HG03575 (cell line): ENCODE measurements at regions not wholly inside any gene's neighbourhood (a gene's known extent, or its start where the extent isn't known, plus 50 kb on each side); places are given as distances from the start of the nearest gene placed in this dataset.
"Not testable (repeated sequence)": the region's sequence is repeated elsewhere in the genome, so short reads cannot be mapped to it uniquely, and the experiment has no call there.

Source experiments
- ATAC-seq: cut with Tn5 transposase; IDR thresholded peaks from one replicate; pipeline ENCODE4 v1.9.1; 2021; ENCODE audit not compliant: unreplicated experiment, insufficient number of reproducible peaks, low FRiP score; ENCODE audit errors: extremely low read depth

- ATAC-seq: no peak
These were observed 127.5 kb upstream of the SAMSN1 start for GRCh38 chr21:14673649-14674048.

- ATAC-seq: no peak
These were observed 126.4 kb upstream of the SAMSN1 start for GRCh38 chr21:14672466-14672865.

GRCh38 chr21:14670409-14670808 is 124.3 kb upstream of the SAMSN1 start:
- ATAC-seq: no peak

GRCh38 chr21:14669092-14669491 is 123.0 kb upstream of the SAMSN1 start:
- not testable (repeated sequence) for ATAC-seq

GRCh38 chr21:14657241-14658008 is 111.3 kb upstream of the SAMSN1 start:
- ATAC-seq: no peak

- ATAC-seq: no peak
These were observed 100.8 kb upstream of the SAMSN1 start for GRCh38 chr21:14646893-14647292.

- ATAC-seq: no peak
These were observed 99.6 kb upstream of the SAMSN1 start for GRCh38 chr21:14645702-14646101.

GRCh38 chr21:14632359-14632758 is 86.2 kb upstream of the SAMSN1 start:
- ATAC-seq: no peak

- ATAC-seq: no peak
These were observed 84.5 kb upstream of the SAMSN1 start for GRCh38 chr21:14630556-14631069.

- ATAC-seq: no peak
These were observed 83.3 kb upstream of the SAMSN1 start for GRCh38 chr21:14629461-14629860.

- ATAC-seq: not testable (repeated sequence)
These were observed 77.0 kb upstream of the SAMSN1 start for GRCh38 chr21:14623079-14623478.

- no peak for ATAC-seq
These were observed 74.0 kb upstream of the SAMSN1 start for GRCh38 chr21:14620152-14620551.

- no peak for ATAC-seq
These were observed 71.8 kb upstream of the SAMSN1 start for GRCh38 chr21:14617871-14618270.

- ATAC-seq: no peak
These were observed 70.9 kb upstream of the SAMSN1 start for GRCh38 chr21:14617040-14617393.

GRCh38 chr21:14616380-14617039 is 70.4 kb upstream of the SAMSN1 start:
- ATAC-seq: no peak

GRCh38 chr21:14615359-14615974 is 69.4 kb upstream of the SAMSN1 start:
- no peak for ATAC-seq

- no peak for ATAC-seq
These were observed 68.2 kb upstream of the SAMSN1 start for GRCh38 chr21:14614287-14614686.

- ATAC-seq: no peak
These were observed 67.5 kb upstream of the SAMSN1 start for GRCh38 chr21:14613486-14614224.

GRCh38 chr21:14610119-14610518 is 64.0 kb upstream of the SAMSN1 start:
- not testable (repeated sequence) for ATAC-seq
